ENCODE measurements at regions not wholly inside any gene's neighbourhood (a gene's known extent, or its start where the extent isn't known, plus 50 kb on each side); places are given as distances from the start of the nearest gene placed in this dataset.
"Not testable (repeated sequence)": the region's sequence is repeated elsewhere in the genome, so short reads cannot be mapped to it uniquely, and the experiment has no call there.

GRCh38 chr13:89215319-89215718 is 1544.1 kb downstream of the SLITRK5 start:
- not testable (repeated sequence) for DNase-seq (ENCODE audit: low read depth)

DNA sequence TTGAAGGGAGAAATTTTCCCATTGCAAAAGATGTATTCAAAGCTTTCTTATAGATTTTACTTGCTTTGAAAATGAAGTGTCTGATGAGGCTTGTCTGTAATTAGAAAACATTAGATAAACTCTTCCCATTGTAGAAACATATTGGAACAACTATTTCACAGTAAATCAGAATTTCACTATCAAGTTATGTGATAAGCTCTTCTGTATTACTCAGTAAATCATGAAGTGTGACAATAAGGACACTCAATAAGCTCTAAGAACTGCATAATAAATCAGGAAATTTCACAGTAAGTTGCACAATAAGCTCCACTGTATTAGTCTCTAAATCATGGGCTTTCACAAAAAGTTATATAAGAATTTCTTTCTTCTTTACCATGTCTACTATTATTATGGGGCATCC is 1546.6 kb downstream of the SLITRK5 start:
- DNase-seq (ENCODE audit: low read depth): no peak

DNA sequence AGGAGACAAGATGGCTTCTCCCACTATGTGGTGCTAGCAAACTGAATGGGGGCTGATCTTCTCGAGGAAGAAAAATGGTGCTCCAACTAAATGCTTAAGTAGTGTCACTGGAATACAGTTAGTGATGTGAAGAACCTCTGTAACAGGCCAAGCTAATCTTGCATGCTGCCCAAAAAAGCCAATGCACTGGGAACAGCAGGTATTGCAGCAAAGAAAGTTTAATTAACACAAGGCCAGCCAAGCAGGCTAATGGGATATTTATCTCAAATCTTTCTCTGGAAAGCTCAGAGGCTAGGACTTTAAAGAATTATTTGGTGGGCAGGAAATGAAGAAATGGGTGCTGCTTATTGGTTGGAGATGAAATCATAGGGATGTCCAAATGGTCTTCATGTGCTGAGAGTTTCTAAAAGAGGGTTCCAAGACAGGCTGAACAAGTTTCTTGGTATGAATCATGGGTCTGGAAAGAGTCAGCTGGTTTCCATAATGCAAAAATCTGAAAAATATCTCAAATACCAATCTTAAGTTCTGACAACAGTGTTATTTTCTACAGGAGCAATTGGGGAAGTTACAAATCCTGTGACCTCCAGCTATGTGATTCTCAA is 1550.5 kb downstream of the SLITRK5 start:
- DNase-seq (ENCODE audit: low read depth): no peak

GRCh38 chr13:89227356-89227755 is 1556.2 kb downstream of the SLITRK5 start:
- DNase-seq (ENCODE audit: low read depth): no peak

DNA sequence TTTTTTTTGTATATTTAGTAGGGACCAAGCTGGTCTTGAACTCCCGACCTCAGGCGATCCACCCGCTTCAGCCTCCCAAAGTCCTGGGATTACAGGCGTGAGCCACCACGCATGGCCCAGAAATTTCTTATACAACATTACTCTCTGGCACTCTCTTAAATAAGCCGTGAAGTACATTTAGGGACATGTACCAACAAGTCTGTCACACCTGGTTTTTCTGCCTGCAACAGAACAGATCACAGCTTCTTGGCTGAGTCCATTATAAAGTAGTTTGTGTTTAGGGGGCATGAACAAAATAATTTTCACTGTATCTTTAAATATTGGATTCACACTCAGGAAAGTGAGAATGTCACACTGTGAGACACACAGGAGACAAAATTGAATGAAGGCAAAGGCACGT is 1567.3 kb downstream of the SLITRK5 start:
- no peak for DNase-seq (ENCODE audit: low read depth)

DNA sequence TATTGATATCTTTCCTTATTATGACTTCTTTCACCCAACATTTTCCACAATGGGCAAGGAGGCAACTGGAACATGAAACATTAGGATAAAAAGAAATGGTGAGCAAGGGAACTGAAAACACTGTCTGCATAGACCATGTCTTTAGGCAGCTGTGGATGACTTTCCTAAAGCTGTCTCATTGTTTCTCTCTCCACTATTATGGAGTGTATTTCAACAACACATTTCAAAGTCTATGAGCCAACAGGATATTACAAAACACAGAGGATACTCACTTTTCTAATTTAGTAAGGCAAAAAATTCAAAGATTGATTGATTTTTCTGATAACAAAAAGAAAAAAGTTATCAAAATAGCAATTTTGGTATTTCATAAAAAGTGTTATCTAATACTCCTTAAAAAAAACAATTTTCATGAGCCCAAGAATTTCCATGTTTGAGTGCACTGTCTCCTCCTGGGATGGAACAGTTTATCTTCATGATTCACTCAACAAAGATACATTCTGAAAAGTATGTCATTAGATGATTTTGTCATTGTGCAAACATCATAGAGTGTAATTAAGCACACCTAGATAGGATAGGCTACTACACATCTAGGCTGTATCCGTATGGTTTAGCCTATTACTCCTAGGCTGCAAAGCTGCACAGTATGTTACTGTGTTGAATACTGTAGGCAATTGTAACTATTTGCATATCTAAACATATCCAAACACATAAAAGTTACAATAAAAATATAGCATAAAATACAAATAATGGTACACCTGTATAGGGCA is 1568.4 kb downstream of the SLITRK5 start:
- DNase-seq (ENCODE audit: low read depth): no peak

GRCh38 chr13:89255844-89256406 is 1584.8 kb downstream of the SLITRK5 start:
- no peak for DNase-seq (ENCODE audit: low read depth)

- no peak for DNase-seq (ENCODE audit: low read depth)
Observed at GRCh38 chr13:89267734-89268133, 1596.6 kb downstream of the SLITRK5 start.

- no peak for DNase-seq (ENCODE audit: low read depth)
Observed at GRCh38 chr13:89269737-89270136, 1598.6 kb downstream of the SLITRK5 start.

- no peak for DNase-seq (ENCODE audit: low read depth)
Observed at GRCh38 chr13:89270736-89271135, 1599.6 kb downstream of the SLITRK5 start.

DNA sequence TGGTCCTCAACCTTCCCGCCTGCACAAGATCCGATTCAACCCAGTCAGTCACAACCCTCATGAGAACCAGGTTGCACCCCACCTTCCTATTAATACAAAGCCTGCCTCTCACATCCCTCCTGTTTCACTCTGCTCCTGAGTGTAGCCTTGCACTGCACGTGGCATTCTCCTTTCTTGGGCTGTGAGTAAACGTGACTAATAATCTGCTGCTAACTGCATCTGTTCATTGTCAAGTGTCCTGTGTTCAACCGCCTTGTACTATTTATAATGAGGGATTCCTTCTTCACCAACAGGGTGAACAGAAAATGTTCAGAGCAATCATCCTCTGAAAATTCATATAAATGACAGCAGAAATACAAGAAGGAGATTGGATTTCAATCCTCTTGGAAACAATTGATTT is 1608.2 kb downstream of the SLITRK5 start:
- no peak for DNase-seq (ENCODE audit: low read depth)

DNA sequence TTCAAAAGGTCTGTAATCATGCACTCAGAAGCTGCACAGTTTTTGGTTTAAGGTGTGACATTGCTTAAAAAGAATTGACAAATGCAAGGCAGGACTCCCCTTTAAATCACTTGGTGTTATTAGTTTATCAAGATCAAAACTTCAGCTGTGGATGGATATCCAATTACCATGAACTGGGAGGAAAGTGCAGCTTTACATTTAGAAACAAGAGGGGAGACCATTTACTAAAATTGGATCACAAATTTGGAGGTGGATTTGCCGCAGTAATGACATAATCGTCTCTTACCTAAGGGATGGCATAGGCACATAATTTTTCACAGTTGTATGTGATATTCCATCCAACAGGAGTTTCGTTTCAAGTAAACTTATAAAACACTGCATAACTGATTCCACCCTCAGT is 1610.2 kb downstream of the SLITRK5 start:
- no peak for DNase-seq (ENCODE audit: low read depth)

DNA sequence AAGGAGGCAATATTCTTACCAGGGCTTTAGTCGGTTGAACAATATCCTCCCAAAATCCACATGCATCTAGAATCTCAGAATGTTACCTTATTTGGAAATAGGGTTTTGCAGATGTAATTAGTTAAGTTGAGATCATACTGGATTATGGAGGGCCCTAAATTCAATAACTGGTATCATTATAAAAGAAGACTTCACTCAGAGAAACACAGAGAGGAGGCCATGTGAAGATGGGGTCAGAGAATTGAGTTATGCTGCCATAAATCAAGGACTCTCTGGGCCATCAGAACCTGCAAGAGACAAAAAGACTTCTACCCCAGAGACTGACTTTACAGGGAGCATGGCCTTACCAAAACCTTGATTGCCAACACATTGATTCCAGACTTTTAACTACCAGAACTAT is 1611.1 kb downstream of the SLITRK5 start:
- DNase-seq (ENCODE audit: low read depth): no peak

DNA sequence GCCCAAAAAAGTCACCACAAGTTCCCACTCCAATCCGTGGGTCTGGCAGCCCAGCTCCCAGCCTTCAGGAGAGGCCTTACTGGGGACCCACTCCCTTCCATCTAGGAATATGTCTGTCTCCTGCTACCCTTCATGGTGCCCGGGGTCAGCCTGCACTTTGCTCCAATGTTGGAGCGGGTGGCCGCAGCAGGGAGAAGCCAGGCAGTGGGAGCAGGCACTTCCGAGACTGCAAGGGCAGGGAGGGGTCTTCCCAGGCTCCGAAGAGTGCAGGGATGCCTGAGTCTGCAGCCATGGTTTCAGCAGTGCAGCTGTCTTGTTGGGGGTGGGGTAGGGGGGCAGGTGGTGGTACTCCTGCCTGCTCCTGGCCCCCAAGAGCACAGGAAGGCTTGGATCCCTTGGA is 1616.2 kb downstream of the SLITRK5 start:
- DNase-seq (ENCODE audit: low read depth): no peak

DNA sequence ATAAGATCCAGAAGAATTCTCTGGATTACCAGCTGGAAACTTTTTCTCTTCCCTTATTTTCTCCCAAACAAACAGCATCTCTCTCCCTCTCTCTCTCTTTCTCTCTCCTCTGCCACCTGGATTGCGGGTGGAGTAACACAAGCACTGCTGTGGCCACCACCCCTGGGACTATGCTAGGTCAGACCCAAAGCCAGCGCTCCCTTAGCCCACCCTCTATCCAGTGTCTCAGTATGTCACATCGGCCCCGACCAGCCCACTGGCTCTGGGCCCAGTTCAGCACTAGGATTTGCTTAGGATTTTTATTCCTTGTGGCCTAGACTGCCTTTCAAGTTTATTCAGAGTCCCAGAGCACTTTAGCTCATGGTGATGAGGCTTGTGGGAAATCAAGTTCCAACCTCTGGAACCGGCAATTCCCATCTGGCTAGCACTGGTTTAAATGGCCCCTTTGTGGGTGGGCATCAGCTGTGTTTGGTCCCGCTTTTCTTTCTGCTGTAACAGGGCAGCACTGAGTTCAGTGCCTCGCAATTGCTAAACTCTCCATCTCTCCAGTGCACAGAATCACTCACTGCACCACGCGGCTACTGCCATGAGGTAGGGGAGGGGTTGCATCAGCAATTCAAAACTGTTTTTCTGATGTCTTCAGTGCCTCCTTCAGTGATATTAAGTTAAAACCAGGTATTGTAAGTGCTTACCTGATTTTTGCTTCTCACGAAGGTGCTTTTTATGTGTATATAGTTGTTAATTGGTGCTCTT is 1623.1 kb downstream of the SLITRK5 start:
- DNase-seq (ENCODE audit: low read depth): no peak

GRCh38 chr13:89307278-89307677 is 1636.1 kb downstream of the SLITRK5 start:
- no peak for DNase-seq (ENCODE audit: low read depth)

DNA sequence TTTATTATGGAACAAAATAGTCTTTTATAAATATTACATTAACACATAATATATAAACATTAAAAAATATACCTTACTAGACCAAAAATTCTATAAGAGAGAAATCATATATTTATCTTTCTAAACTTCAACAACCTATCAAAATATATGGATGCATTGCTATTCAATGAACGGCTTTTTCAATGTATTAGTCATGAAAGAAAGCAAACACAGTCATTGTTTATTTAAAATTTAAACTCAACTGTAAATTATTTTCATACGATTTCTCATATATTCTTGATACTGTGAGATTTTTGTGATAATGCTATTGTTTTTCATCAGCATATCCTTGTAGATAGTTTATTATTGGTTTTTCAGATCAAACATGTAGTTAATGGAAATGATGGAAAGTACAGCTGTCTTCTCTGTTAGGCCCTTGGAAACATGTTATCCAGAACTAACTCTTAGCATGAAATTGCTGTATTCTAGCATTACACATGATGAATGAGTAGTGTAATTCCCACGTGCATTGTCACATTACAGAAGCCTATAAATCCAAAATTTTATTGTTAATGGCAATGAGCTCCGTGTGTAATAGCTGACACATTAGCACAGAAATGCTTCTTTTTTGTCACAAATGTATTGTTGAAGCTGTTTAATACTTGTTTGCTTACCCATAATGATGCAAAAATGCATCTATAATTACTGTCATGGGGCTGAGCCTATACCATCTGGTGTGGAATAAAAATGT is 1639.9 kb downstream of the SLITRK5 start:
- no peak for DNase-seq (ENCODE audit: low read depth)

DNA sequence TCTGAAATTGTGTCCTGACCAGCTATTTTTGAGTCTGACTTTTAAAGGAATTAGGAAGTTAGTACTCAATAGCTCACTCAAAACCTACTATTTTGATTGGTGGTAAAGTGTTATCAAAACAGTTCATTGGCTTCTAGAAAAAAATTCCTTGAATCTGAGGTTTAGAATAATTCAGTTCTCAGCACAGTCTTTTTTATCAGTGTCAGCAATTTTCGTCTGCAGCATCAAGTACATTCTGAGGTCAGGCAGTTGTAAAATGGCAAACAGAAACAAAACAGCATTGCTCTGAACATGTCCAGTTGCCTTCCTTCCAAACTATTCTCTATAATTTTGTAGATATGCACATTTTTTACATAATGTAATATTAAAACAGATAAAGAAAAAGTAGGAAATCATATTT is 1644.1 kb downstream of the SLITRK5 start:
- DNase-seq (ENCODE audit: low read depth): no peak

DNA sequence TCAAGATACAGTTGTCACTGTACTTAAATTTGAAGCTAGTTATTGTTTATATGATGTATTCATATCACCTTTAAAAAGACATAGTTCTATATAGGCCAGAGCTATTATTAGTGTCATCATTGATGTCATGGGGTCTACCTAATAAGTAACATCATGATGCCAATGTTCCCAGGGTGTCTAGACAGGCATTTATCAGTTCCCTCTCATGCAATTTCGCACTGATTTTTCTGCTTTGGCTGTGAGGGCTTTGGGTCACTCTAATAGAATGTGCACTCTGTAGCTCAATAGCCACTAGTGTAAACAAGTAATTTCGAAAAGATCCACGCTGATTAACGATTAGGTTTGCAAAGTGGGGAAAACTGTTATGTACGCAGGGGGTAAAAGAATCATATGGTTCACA is 1651.3 kb downstream of the SLITRK5 start:
- DNase-seq (ENCODE audit: low read depth): no peak

DNA sequence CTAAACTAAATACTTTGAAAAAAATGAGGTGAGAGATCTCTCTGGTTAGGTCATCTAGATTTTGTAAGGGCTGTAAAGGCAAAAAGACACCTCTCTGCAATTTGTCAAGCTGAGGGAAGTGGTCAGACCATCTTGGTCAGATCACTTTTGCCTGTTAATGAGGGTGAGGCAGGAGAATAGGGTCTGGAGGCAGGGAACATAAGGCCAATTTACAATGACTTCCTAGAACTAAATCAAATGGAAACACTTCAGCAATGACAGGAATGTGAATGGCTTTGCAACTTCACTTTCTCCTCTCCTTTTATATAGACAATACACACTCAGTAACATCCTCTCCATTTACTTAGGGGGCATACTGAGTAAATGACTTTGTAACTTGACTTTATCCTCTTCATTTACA is 1653.4 kb downstream of the SLITRK5 start:
- no peak for DNase-seq (ENCODE audit: low read depth)

GRCh38 chr13:89343165-89343564 is 1672.0 kb downstream of the SLITRK5 start:
- no peak for DNase-seq (ENCODE audit: low read depth)

GRCh38 chr13:89352384-89352783 is 1681.2 kb downstream of the SLITRK5 start:
- DNase-seq (ENCODE audit: low read depth): no peak

All from CMK (cell line).